ENCODE measurements at regions not wholly inside any gene's neighbourhood (a gene's known extent, or its start where the extent isn't known, plus 50 kb on each side); places are given as distances from the start of the nearest gene placed in this dataset.

- no peaks in the 10 kb centered on the region for H3K79me2 ChIP-seq (ENCODE audit: insufficient read depth, low read length)
- Mint-ChIP-seq H3K4me3 (no peak overlapping the region), H3K36me3 (no peaks in the 10 kb centered on the region), H3K4me1 (peaks cover 9% of the 10 kb centered on the region), H3K27ac (no peak overlapping the region), H3K27me3 (ENCODE audit: low read depth in 3 of 3) (peaks cover 2 to 6% (median 2%) of the 10 kb centered on the region in 3 donors), H3K9me3 (peaks cover 0 to 2% (median 0%) of the 10 kb centered on the region in 7 donors)
- H4K20me1 ChIP-seq (ENCODE audit: insufficient read depth, low read length), result no peaks in the 10 kb centered on the region
- H2AFZ ChIP-seq (ENCODE audit: insufficient read depth, low read depth, low read length, poor library complexity, severe bottlenecking), result no peak overlapping the region
- no peaks in the 10 kb centered on the region for H3K27me3 ChIP-seq (ENCODE audit: control insufficient read depth in 2 of 2, insufficient read depth in 2 of 2, low read length in 2 of 2)
- H3K4me3 ChIP-seq (replicated peaks in 1 of 3; ENCODE audit: low read depth in 2 of 3, low read length in 3 of 3), result no peak overlapping the region
- no peak for TF ChIP-seq CTCF (IDR thresholded peaks at IDR 0.05)
- no peaks in the 10 kb centered on the region for H3K36me3 ChIP-seq (replicated peaks in 1 of 2; ENCODE audit: control insufficient read depth in 1 of 2, insufficient read depth in 2 of 2, low read length in 2 of 2)
- no peak overlapping the region for H3K9ac ChIP-seq (ENCODE audit: insufficient read depth, low read length, poor library complexity, severe bottlenecking)
- no peak for DNase-seq
- no peak overlapping the region for H3K27ac ChIP-seq (ENCODE audit: low read depth in 1 of 2, low read length in 2 of 2)
- 94% methylated on average over 4 of the region's 8 CpGs for WGBS (ENCODE audit: insufficient coverage)
- no peaks in the 10 kb centered on the region for H3K9me3 ChIP-seq (replicated peaks in 1 of 2; ENCODE audit: control insufficient read depth in 1 of 2, insufficient read depth in 1 of 2, low read length in 2 of 2)
- H3K4me1 ChIP-seq (ENCODE audit: control insufficient read depth in 1 of 2, insufficient read depth in 2 of 2, low read length in 2 of 2), result peaks cover 0 to 2% of the 10 kb centered on the region in 2 donors
- intact Hi-C loops (cut with micrococcal nuclease), result no loop called here
- no peak overlapping the region for H3K4me2 ChIP-seq (replicated peaks; ENCODE audit: extremely low read depth, low read length, poor library complexity, severe bottlenecking)
These were observed 77.2 kb upstream of the TARDBP start for GRCh38 chr1:10935246-10935645.

GRCh38 chr1:10935724-10936123, 76.7 kb upstream of the TARDBP start:
- H3K9me3 ChIP-seq (replicated peaks in 1 of 2; ENCODE audit: control insufficient read depth in 1 of 2, insufficient read depth in 1 of 2, low read length in 2 of 2), result no peaks in the 10 kb centered on the region
- no peak overlapping the region for H3K9ac ChIP-seq (ENCODE audit: insufficient read depth, low read length, poor library complexity, severe bottlenecking)
- H3K4me1 ChIP-seq (ENCODE audit: control insufficient read depth in 1 of 2, insufficient read depth in 2 of 2, low read length in 2 of 2), result peaks cover 0 to 6% of the 10 kb centered on the region in 2 donors
- H3K4me2 ChIP-seq (replicated peaks; ENCODE audit: extremely low read depth, low read length, poor library complexity, severe bottlenecking), result no peak overlapping the region
- H4K20me1 ChIP-seq (ENCODE audit: insufficient read depth, low read length), result no peaks in the 10 kb centered on the region
- no peak overlapping the region for H3K27ac ChIP-seq (ENCODE audit: low read depth in 1 of 2, low read length in 2 of 2)
- TF ChIP-seq CTCF (IDR thresholded peaks at IDR 0.05), result no peak
- Mint-ChIP-seq H3K36me3 (no peaks in the 10 kb centered on the region), H3K4me3 (no peak overlapping the region), H3K9me3 (peaks cover 0 to 2% (median 0%) of the 10 kb centered on the region in 7 donors), H3K4me1 (peaks cover 13% of the 10 kb centered on the region), H3K27ac (no peak overlapping the region), H3K27me3 (ENCODE audit: low read depth in 3 of 3) (peaks cover 2 to 6% (median 2%) of the 10 kb centered on the region in 3 donors)
- H3K36me3 ChIP-seq (replicated peaks in 1 of 2; ENCODE audit: control insufficient read depth in 1 of 2, insufficient read depth in 2 of 2, low read length in 2 of 2), result no peaks in the 10 kb centered on the region
- H3K4me3 ChIP-seq (replicated peaks in 1 of 3; ENCODE audit: low read depth in 2 of 3, low read length in 3 of 3), result no peak overlapping the region
- H2AFZ ChIP-seq (ENCODE audit: insufficient read depth, low read depth, low read length, poor library complexity, severe bottlenecking), result no peak overlapping the region
- no peak for DNase-seq
- H3K79me2 ChIP-seq (ENCODE audit: insufficient read depth, low read length), result no peaks in the 10 kb centered on the region
- intact Hi-C loops (cut with micrococcal nuclease), result no loop called here
- 100% methylated on average over 3 of the region's 7 CpGs for WGBS (ENCODE audit: insufficient coverage)
- no peaks in the 10 kb centered on the region for H3K27me3 ChIP-seq (ENCODE audit: control insufficient read depth in 2 of 2, insufficient read depth in 2 of 2, low read length in 2 of 2)

Data from CD14-positive monocyte (primary cell).